PC-9 (cell line): ENCODE measurements at regions not wholly inside any gene's neighbourhood (a gene's known extent, or its start where the extent isn't known, plus 50 kb on each side); places are given as distances from the start of the nearest gene placed in this dataset.

Experiments used
- EZH2 ChIP-seq: fragments of 200-600 bp; sonication (generic); IDR thresholded peaks from 2 replicates; pipeline ENCODE4 v1.8.0; 2017; ENCODE audit warnings: antibody characterized with exemption, low read depth
- TF ChIP-seq, protein P1 (sequence below): fragments of 200-600 bp; sonication (generic); conservative IDR thresholded peaks from 2 replicates; pipeline ENCODE4 v1.6.1; 2017; ENCODE audit warnings: mixed run types, antibody characterized with exemption, mild to moderate bottlenecking, moderate library complexity

DNA sequence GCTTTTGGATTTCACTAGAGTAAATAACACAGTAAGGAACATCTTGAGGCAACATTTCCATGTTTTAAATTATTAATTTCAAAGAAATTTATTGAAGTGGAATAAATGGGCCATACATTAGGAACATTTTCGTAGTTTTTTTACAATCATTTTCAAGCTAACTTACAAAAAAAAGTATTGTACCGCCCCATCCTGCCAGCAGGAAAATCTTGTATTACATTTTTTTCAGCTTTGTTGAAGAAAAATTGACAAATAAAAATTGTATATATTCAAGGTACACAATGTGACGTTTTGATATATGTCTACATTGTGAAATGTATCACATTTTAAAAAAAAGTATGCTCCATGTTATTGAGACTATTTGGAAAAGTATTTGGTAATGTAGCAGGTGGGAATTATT lies 1001.9 kb upstream of the NR2F2 start:
- TF ChIP-seq, protein P1, sequence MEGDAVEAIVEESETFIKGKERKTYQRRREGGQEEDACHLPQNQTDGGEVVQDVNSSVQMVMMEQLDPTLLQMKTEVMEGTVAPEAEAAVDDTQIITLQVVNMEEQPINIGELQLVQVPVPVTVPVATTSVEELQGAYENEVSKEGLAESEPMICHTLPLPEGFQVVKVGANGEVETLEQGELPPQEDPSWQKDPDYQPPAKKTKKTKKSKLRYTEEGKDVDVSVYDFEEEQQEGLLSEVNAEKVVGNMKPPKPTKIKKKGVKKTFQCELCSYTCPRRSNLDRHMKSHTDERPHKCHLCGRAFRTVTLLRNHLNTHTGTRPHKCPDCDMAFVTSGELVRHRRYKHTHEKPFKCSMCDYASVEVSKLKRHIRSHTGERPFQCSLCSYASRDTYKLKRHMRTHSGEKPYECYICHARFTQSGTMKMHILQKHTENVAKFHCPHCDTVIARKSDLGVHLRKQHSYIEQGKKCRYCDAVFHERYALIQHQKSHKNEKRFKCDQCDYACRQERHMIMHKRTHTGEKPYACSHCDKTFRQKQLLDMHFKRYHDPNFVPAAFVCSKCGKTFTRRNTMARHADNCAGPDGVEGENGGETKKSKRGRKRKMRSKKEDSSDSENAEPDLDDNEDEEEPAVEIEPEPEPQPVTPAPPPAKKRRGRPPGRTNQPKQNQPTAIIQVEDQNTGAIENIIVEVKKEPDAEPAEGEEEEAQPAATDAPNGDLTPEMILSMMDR: no peak
- TF ChIP-seq EZH2: no peak
